SHP77 (cell line): ENCODE measurements at regions not wholly inside any gene's neighbourhood (a gene's known extent, or its start where the extent isn't known, plus 50 kb on each side); places are given as distances from the start of the nearest gene placed in this dataset.
A peak's percentile ranks its signal among the peaks of the same experiment; 100 is the strongest.
"Not testable (repeated sequence)": the region's sequence is repeated elsewhere in the genome, so short reads cannot be mapped to it uniquely, and the experiment has no call there.

Experiments used
- DNase-seq, 2 experiments: peaks; one replicate each; lab custom pipeline; 2025; lab: John Stamatoyannopoulos, UW

- DNase-seq = no peak
These were observed 61.7 kb downstream of the KPNA2 start for GRCh38 chr17:68097161-68097805.

GRCh38 chr17:68099341-68099753 is 63.8 kb downstream of the KPNA2 start:
- not testable (repeated sequence) for DNase-seq

- no peak for DNase-seq
These were observed 64.6 kb downstream of the KPNA2 start for GRCh38 chr17:68100000-68100641.

- peak; percentile 88 to 95 for DNase-seq
These were observed 65.8 kb downstream of the KPNA2 start for GRCh38 chr17:68101075-68101986.

GRCh38 chr17:68101987-68102314 is 66.4 kb downstream of the KPNA2 start:
- DNase-seq = no peak

GRCh38 chr17:68102318-68102758 is 66.8 kb downstream of the KPNA2 start:
- DNase-seq = peak; percentile 5 to 7

GRCh38 chr17:68103148-68103547 is 67.6 kb downstream of the KPNA2 start:
- no peak for DNase-seq

- no peak for DNase-seq
These were observed 70.5 kb downstream of the KPNA2 start for GRCh38 chr17:68106085-68106484.

- no peak for DNase-seq
These were observed 71.8 kb downstream of the KPNA2 start for GRCh38 chr17:68107373-68107772.

- no peak for DNase-seq
These were observed 72.9 kb downstream of the KPNA2 start for GRCh38 chr17:68108313-68109000.

GRCh38 chr17:68109404-68109803 is 73.9 kb downstream of the KPNA2 start:
- DNase-seq = not testable (repeated sequence)

GRCh38 chr17:68116211-68116610 is 80.7 kb downstream of the KPNA2 start:
- not testable (repeated sequence) for DNase-seq

GRCh38 chr17:68122587-68122986 is 87.1 kb downstream of the KPNA2 start:
- DNase-seq = no peak

GRCh38 chr17:68125111-68125870 is 89.8 kb downstream of the KPNA2 start:
- DNase-seq = no peak

GRCh38 chr17:68127914-68128313 is 92.4 kb downstream of the KPNA2 start:
- no peak for DNase-seq

- no peak for DNase-seq
These were observed 95.9 kb downstream of the KPNA2 start for GRCh38 chr17:68131456-68131855.

- no peak for DNase-seq
These were observed 98.0 kb downstream of the KPNA2 start for GRCh38 chr17:68133346-68134045.

GRCh38 chr17:68134046-68134637 is 98.6 kb downstream of the KPNA2 start:
- no peak for DNase-seq

- DNase-seq = no peak
These were observed 99.2 kb downstream of the KPNA2 start for GRCh38 chr17:68134731-68135130.

- DNase-seq = no peak
These were observed 99.8 kb downstream of the KPNA2 start for GRCh38 chr17:68135141-68135887.
